ENCODE measurements at regions not wholly inside any gene's neighbourhood (a gene's known extent, or its start where the extent isn't known, plus 50 kb on each side); places are given as distances from the start of the nearest gene placed in this dataset.
"Not testable (repeated sequence)": the region's sequence is repeated elsewhere in the genome, so short reads cannot be mapped to it uniquely, and the experiment has no call there.

DNA sequence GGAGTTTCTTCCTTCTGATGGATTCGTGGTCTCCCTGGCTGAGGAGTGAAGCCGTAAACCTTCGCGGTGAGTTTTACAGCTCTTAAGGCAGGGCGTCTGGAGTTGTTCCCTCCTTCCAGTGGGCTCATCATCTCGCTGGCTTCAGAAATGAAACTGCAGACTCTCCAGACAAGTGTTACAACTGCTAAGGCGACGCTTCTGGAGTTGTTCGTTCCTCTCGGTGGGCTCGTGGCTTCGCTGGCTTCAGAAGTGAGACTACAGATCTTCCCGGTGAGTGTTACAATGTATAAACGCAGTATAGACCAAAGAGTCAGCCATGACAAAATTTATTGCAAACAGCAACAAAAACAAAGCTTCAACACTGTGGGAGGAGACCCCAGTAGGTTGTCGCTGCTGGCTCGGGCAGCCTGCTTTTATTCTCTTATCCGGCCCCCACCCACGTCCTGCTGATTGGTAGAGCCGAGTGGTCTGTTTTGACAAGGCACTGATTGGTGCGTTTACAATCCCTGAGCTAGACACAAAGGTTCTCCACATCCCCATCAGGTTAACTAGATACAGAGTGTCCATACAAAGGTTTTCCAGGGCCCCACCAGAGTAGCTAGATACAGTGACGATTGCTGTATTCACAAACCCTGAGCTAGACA is 113.2 kb downstream of the GPX5 start:
- H3K4me3 ChIP-seq: no peak overlapping the region
- no peaks in the 10 kb centered on the region for H3K9me3 ChIP-seq
- DNase-seq (no peak), ATAC-seq (no peak)
- TF ChIP-seq, protein P1, sequence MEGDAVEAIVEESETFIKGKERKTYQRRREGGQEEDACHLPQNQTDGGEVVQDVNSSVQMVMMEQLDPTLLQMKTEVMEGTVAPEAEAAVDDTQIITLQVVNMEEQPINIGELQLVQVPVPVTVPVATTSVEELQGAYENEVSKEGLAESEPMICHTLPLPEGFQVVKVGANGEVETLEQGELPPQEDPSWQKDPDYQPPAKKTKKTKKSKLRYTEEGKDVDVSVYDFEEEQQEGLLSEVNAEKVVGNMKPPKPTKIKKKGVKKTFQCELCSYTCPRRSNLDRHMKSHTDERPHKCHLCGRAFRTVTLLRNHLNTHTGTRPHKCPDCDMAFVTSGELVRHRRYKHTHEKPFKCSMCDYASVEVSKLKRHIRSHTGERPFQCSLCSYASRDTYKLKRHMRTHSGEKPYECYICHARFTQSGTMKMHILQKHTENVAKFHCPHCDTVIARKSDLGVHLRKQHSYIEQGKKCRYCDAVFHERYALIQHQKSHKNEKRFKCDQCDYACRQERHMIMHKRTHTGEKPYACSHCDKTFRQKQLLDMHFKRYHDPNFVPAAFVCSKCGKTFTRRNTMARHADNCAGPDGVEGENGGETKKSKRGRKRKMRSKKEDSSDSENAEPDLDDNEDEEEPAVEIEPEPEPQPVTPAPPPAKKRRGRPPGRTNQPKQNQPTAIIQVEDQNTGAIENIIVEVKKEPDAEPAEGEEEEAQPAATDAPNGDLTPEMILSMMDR (IDR thresholded peaks at IDR 0.05): no peak
- TF ChIP-seq POLR2A (IDR thresholded peaks at IDR 0.05): no peak
- peaks cover 0 to 18% of the 10 kb centered on the region in 2 donors for H3K27me3 ChIP-seq
- no peak overlapping the region for H3K27ac ChIP-seq
- peaks cover 0 to 9% (median 3%) of the 10 kb centered on the region in 4 donors for H3K4me1 ChIP-seq
- intact Hi-C loops (cut with DNase I): no loop called here
- 58% methylated on average over 4 of the region's 21 CpGs for WGBS (ENCODE audit: insufficient coverage, low coverage, low lambda C conversion rate, missing lambda C conversion rate)
- H3K36me3 ChIP-seq: no peaks in the 10 kb centered on the region

DNA sequence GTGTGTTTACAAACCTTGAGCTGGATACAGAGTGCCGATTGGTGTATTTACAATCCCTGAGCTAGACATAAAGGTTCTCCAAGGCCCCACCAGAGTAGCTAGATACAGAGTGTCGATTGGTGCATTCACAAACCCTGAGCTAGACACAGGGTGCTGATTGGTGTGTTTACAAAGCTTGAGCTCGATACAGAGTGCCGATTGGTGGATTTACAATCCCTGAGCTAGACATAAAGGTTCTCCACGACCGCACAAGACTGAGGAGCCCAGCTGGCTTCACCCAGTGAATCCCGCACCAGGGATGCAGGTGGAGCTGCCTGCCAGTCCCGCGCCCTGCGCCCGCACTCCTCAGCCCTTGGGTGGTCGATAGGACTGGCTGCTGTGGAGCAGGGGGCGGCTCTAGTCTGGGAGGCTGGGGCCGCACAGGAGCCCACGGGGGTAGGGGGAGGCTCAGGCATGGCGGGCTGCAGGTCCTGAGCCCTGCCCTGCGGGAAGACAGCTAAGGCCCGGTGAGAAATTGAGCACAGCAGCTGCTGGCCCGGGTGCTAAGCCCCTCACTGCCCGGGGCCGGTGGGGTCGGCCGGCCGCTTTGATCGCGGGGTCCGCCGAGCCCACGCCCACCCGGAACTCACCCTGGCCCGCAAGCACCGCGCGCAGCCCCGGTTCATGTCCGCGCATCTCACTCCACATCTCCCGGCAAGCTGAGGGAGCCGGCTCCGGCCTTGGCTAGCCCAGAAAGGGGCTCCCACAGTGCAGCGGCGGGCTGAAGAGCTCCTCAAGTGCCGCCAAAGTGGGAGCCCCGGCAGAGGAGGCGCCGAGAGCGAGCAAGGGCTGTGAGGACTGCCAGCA is 114.0 kb downstream of the GPX5 start:
- H3K9me3 ChIP-seq: not testable (repeated sequence)

DNA sequence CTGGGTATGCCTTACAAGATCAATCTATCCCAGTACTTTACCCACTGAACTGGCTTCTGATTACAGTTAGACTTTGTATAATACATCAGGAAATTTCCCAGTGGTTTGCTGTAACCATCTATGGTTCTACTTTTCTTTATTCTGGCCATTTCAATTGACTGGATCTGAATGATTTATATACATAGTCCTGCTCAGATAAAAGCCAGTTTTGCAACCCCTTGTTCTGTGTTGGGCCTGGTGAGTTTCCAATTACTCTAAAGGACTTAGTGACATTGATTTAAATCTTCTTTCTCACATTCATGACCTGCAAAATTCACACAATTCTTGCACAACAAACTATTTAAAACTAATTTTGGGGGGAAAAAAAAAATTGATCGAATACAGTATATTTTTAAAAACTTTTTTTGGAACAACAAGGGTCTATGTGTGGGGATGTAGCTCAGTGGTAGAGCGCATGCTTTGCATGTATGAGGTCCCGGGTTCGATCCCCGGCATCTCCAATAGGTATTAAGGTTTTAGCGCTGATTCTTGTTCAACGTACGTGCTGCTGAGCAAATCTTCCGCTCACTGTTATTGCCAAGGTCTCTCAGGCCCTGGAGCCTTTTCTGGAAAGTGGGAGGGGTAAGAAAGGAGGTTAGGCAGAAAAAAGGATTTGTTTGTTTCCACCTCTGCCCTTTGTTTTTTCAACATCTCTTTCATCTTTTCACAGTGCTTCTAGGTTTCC is 117.5 kb downstream of the GPX5 start:
- Histone ChIP-seq H3K4me1 (peaks cover 0 to 1% (median 0%) of the 10 kb centered on the region in 4 donors), H3K4me3 (no peak overlapping the region), H3K36me3 (no peaks in the 10 kb centered on the region), H3K27ac (no peak overlapping the region), H3K9me3 (no peaks in the 10 kb centered on the region), H3K27me3 (peaks cover 0 to 3% of the 10 kb centered on the region in 2 donors)
- ATAC-seq (no peak), DNase-seq (no peak)
- intact Hi-C loops (cut with DNase I): no loop called here
- 11% methylated on average over 9 of the region's 9 CpGs for WGBS (ENCODE audit: insufficient coverage, low coverage, low lambda C conversion rate, missing lambda C conversion rate)
- no peak for TF ChIP-seq POLR2A (IDR thresholded peaks at IDR 0.05)
- TF ChIP-seq, protein P1 (IDR thresholded peaks at IDR 0.05): no peak

More for the DNA sequence above, 114.0 kb downstream of the GPX5 start:
- H3K27me3 ChIP-seq: peaks cover 0 to 17% of the 10 kb centered on the region in 2 donors
- ATAC-seq; H3K36me3 ChIP-seq; H3K27ac ChIP-seq; H3K4me3 ChIP-seq; H3K4me1 ChIP-seq; DNase-seq; intact Hi-C loops (cut with DNase I): not testable (repeated sequence)
- 92% methylated on average over 5 of the region's 47 CpGs for WGBS (ENCODE audit: insufficient coverage, low coverage, low lambda C conversion rate, missing lambda C conversion rate)

DNA sequence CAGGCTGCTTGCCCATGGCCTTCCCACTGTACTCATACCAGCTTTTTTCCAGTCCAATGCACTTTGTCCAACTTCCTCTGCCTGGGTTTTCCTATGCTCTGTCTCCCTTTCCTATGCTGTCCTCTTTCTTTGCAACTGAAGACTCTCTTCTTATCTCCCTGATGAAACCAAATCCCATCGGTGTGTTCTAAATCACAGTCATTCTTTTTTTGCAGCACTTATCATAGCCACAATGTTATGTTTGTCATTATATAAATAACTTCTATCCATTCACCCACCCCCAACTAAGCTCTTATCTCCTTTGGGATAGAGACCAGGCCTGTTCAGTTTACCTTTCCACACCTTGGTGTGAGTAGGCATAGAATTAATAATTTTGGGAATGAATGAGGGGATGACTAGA is 121.0 kb downstream of the GPX5 start:
- H3K27ac ChIP-seq: no peak overlapping the region
- intact Hi-C loops (cut with DNase I): no loop called here
- no peaks in the 10 kb centered on the region for H3K9me3 ChIP-seq
- H3K4me3 ChIP-seq: no peak overlapping the region
- peaks cover 0 to 17% of the 10 kb centered on the region in 2 donors for H3K27me3 ChIP-seq
- 5% methylated on average over 1 of the region's 1 CpG for WGBS (ENCODE audit: insufficient coverage, low coverage, low lambda C conversion rate, missing lambda C conversion rate)
- no peak for DNase-seq
- H3K36me3 ChIP-seq: no peaks in the 10 kb centered on the region
- peaks cover 0 to 15% (median 0%) of the 10 kb centered on the region in 4 donors for H3K4me1 ChIP-seq
- no peak for ATAC-seq
- no peak for TF ChIP-seq POLR2A (IDR thresholded peaks at IDR 0.05)
- TF ChIP-seq, protein P1 (IDR thresholded peaks at IDR 0.05): no peak

Measured in right lobe of liver (tissue), 6 donors.